K562 (cell line): ENCODE measurements at regions not wholly inside any gene's neighbourhood (a gene's known extent, or its start where the extent isn't known, plus 50 kb on each side); places are given as distances from the start of the nearest gene placed in this dataset.

Source experiments
- EP300 ChIP-seq: IDR thresholded peaks from 2 replicates; pipeline ENCODE4 v1.6.1; 2012; ENCODE audit warnings: low read length, improper control_type of control experiment
- HDAC8 ChIP-seq: fragments of 450-650 bp; IDR thresholded peaks from 2 replicates; pipeline ENCODE4 v1.6.1; 2016; ENCODE audit warnings: mild to moderate bottlenecking, missing genetic modification characterization, moderate library complexity, missing compliant biosample characterization
- MXI1 ChIP-seq: IDR thresholded peaks from 2 replicates; pipeline ENCODE4 v1.6.1; 2011; ENCODE audit warnings: low read depth, mild to moderate bottlenecking, improper control_type of control experiment, low read length
- POLR2AphosphoS2 ChIP-seq: IDR thresholded peaks from 2 replicates; pipeline ENCODE4 v1.6.1; 2012; ENCODE audit warnings: low read length, improper control_type of control experiment
- TAF1 ChIP-seq: IDR thresholded peaks from 2 replicates; pipeline ENCODE4 v1.6.1; 2011; ENCODE audit warnings: mild to moderate bottlenecking, low read length, moderate library complexity; ENCODE audit not compliant: insufficient read depth, control insufficient read depth, severe bottlenecking; ENCODE audit errors: extremely low read depth
- ZBTB8A ChIP-seq: fragments of 450-650 bp; IDR thresholded peaks from 2 replicates; pipeline ENCODE4 v1.6.1; 2018; ENCODE audit warnings: mild to moderate bottlenecking, moderate library complexity; ENCODE audit not compliant: partially characterized antibody
- ZNF3 ChIP-seq: fragments of 250-450 bp; sonication (Bioruptor Pico); IDR thresholded peaks from 2 replicates; pipeline ENCODE4 v1.5.0; 2021; ENCODE audit warnings: mild to moderate bottlenecking, moderate library complexity
- TF ChIP-seq, protein P1 (sequence below): sonication (generic); formaldehyde crosslinking; IDR thresholded peaks from 2 replicates; pipeline ENCODE4 v1.9.0; 2022; ENCODE audit warnings: mild to moderate bottlenecking, missing genetic modification reagents
- TF ChIP-seq, protein P2 (sequence below): fragments of 200-600 bp; sonication (generic); IDR thresholded peaks from one replicate; pipeline ENCODE4 v1.6.1; 2012; ENCODE audit warnings: mild to moderate bottlenecking, low read depth, low read length, inconsistent platforms
- TF ChIP-seq, protein P3 (sequence below): fragments of 450-650 bp; IDR thresholded peaks from 2 replicates; pipeline ENCODE4 v1.6.1; 2018; ENCODE audit not compliant: partially characterized antibody
- TF ChIP-seq, protein P4 (sequence below): fragments of 200-800 bp; sonication (Bioruptor generic); IDR thresholded peaks from 2 replicates; pipeline ENCODE4 v1.6.1; 2017; ENCODE audit warnings: missing genetic modification characterization, missing compliant biosample characterization

DNA sequence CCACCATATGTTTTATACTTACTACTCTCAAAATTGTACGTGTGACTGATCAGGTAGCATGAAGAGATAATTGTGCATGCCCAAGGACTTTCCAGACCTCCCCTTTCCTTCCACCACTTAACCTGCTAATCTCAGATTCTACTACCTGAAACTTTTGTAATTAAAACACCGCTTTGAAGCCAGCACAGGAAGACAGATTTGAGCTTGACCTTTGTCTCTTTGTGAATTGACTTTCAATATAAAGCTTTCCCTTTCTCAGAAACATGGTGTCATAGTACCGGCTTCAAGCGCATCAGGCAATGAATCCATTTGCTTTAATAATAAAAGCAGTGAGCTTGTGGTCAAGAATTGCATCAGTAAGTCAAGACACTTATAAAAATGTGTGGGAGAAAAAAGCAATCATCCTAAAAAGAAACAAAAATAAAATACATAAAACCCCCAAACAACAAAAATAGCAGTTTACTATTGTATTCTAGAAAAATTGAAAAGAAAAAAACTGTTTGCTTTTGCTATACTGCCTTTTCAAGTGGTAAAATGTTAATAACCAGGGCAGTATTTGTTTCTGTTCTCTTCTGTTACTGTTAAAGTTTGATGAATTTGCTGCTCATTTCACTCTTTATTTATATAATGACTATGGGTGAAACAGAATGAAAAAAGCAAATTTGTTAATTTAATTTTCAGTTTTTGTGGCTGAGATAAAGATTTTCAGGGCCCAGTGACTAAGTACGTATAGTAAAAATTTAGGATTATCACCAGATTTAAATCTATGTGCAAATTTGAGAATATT is 2075.3 kb downstream of the PCDH9 start:
- TF ChIP-seq, protein P1, sequence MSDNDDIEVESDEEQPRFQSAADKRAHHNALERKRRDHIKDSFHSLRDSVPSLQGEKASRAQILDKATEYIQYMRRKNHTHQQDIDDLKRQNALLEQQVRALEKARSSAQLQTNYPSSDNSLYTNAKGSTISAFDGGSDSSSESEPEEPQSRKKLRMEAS (CRISPR knock-in tag): no peak
- no peak for TF ChIP-seq ZBTB8A
- TF ChIP-seq EP300: no peak
- TF ChIP-seq, protein P2, sequence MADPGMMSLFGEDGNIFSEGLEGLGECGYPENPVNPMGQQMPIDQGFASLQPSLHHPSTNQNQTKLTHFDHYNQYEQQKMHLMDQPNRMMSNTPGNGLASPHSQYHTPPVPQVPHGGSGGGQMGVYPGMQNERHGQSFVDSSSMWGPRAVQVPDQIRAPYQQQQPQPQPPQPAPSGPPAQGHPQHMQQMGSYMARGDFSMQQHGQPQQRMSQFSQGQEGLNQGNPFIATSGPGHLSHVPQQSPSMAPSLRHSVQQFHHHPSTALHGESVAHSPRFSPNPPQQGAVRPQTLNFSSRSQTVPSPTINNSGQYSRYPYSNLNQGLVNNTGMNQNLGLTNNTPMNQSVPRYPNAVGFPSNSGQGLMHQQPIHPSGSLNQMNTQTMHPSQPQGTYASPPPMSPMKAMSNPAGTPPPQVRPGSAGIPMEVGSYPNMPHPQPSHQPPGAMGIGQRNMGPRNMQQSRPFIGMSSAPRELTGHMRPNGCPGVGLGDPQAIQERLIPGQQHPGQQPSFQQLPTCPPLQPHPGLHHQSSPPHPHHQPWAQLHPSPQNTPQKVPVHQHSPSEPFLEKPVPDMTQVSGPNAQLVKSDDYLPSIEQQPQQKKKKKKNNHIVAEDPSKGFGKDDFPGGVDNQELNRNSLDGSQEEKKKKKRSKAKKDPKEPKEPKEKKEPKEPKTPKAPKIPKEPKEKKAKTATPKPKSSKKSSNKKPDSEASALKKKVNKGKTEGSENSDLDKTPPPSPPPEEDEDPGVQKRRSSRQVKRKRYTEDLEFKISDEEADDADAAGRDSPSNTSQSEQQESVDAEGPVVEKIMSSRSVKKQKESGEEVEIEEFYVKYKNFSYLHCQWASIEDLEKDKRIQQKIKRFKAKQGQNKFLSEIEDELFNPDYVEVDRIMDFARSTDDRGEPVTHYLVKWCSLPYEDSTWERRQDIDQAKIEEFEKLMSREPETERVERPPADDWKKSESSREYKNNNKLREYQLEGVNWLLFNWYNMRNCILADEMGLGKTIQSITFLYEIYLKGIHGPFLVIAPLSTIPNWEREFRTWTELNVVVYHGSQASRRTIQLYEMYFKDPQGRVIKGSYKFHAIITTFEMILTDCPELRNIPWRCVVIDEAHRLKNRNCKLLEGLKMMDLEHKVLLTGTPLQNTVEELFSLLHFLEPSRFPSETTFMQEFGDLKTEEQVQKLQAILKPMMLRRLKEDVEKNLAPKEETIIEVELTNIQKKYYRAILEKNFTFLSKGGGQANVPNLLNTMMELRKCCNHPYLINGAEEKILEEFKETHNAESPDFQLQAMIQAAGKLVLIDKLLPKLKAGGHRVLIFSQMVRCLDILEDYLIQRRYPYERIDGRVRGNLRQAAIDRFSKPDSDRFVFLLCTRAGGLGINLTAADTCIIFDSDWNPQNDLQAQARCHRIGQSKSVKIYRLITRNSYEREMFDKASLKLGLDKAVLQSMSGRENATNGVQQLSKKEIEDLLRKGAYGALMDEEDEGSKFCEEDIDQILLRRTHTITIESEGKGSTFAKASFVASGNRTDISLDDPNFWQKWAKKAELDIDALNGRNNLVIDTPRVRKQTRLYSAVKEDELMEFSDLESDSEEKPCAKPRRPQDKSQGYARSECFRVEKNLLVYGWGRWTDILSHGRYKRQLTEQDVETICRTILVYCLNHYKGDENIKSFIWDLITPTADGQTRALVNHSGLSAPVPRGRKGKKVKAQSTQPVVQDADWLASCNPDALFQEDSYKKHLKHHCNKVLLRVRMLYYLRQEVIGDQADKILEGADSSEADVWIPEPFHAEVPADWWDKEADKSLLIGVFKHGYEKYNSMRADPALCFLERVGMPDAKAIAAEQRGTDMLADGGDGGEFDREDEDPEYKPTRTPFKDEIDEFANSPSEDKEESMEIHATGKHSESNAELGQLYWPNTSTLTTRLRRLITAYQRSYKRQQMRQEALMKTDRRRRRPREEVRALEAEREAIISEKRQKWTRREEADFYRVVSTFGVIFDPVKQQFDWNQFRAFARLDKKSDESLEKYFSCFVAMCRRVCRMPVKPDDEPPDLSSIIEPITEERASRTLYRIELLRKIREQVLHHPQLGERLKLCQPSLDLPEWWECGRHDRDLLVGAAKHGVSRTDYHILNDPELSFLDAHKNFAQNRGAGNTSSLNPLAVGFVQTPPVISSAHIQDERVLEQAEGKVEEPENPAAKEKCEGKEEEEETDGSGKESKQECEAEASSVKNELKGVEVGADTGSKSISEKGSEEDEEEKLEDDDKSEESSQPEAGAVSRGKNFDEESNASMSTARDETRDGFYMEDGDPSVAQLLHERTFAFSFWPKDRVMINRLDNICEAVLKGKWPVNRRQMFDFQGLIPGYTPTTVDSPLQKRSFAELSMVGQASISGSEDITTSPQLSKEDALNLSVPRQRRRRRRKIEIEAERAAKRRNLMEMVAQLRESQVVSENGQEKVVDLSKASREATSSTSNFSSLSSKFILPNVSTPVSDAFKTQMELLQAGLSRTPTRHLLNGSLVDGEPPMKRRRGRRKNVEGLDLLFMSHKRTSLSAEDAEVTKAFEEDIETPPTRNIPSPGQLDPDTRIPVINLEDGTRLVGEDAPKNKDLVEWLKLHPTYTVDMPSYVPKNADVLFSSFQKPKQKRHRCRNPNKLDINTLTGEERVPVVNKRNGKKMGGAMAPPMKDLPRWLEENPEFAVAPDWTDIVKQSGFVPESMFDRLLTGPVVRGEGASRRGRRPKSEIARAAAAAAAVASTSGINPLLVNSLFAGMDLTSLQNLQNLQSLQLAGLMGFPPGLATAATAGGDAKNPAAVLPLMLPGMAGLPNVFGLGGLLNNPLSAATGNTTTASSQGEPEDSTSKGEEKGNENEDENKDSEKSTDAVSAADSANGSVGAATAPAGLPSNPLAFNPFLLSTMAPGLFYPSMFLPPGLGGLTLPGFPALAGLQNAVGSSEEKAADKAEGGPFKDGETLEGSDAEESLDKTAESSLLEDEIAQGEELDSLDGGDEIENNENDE: no peak
- TF ChIP-seq, protein P3, sequence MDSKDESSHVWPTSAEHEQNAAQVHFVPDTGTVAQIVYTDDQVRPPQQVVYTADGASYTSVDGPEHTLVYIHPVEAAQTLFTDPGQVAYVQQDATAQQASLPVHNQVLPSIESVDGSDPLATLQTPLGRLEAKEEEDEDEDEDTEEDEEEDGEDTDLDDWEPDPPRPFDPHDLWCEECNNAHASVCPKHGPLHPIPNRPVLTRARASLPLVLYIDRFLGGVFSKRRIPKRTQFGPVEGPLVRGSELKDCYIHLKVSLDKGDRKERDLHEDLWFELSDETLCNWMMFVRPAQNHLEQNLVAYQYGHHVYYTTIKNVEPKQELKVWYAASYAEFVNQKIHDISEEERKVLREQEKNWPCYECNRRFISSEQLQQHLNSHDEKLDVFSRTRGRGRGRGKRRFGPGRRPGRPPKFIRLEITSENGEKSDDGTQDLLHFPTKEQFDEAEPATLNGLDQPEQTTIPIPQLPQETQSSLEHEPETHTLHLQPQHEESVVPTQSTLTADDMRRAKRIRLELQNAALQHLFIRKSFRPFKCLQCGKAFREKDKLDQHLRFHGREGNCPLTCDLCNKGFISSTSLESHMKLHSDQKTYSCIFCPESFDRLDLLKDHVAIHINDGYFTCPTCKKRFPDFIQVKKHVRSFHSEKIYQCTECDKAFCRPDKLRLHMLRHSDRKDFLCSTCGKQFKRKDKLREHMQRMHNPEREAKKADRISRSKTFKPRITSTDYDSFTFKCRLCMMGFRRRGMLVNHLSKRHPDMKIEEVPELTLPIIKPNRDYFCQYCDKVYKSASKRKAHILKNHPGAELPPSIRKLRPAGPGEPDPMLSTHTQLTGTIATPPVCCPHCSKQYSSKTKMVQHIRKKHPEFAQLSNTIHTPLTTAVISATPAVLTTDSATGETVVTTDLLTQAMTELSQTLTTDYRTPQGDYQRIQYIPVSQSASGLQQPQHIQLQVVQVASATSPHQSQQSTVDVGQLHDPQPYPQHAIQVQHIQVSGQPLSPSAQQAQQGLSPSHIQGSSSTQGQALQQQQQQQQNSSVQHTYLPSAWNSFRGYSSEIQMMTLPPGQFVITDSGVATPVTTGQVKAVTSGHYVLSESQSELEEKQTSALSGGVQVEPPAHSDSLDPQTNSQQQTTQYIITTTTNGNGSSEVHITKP: no peak
- no peak for TF ChIP-seq TAF1
- no peak for TF ChIP-seq MXI1
- TF ChIP-seq, protein P4, sequence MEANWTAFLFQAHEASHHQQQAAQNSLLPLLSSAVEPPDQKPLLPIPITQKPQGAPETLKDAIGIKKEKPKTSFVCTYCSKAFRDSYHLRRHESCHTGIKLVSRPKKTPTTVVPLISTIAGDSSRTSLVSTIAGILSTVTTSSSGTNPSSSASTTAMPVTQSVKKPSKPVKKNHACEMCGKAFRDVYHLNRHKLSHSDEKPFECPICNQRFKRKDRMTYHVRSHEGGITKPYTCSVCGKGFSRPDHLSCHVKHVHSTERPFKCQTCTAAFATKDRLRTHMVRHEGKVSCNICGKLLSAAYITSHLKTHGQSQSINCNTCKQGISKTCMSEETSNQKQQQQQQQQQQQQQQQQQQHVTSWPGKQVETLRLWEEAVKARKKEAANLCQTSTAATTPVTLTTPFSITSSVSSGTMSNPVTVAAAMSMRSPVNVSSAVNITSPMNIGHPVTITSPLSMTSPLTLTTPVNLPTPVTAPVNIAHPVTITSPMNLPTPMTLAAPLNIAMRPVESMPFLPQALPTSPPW: no peak
- no peak for TF ChIP-seq POLR2AphosphoS2
- no peak for TF ChIP-seq ZNF3 (CRISPR knock-in tag)
- TF ChIP-seq HDAC8 (tag): no peak
